Caco-2 (cell line): ENCODE measurements at regions not wholly inside any gene's neighbourhood (a gene's known extent, or its start where the extent isn't known, plus 50 kb on each side); places are given as distances from the start of the nearest gene placed in this dataset.

ENCODE experiments used
- BruUV-seq: library from RNA; stranded (reverse); fragments of 400-500 nt; replicated peaks from 2 replicates; lab custom pipeline; 2021; lab: Mats Ljungman, UMichigan
- CTCF ChIA-PET: fragments of 300-600 bp; sonication (Branson Sonifier 250); formaldehyde crosslinking; loops from one replicate; lab custom pipeline; 2022; ENCODE audit warnings: antibody characterized with exemption; lab: Charles Lee
- POLR2A ChIA-PET: fragments of 300-600 bp; sonication (Branson Sonifier 250); formaldehyde crosslinking; loops from one replicate; lab custom pipeline; 2022; ENCODE audit warnings: antibody characterized with exemption; lab: Charles Lee
- DNase-seq, 2 experiments: peaks; one replicate each; pipeline versions ENCODE4 v3.0.0 to v3.0.0-alpha.2; 2020 to 2022
- H3K27me3 ChIP-seq: replicated peaks from 2 replicates; pipeline ENCODE4 v1.6.0; 2011; ENCODE audit warnings: low read length; ENCODE audit not compliant: control insufficient read depth, insufficient read depth
- H3K36me3 ChIP-seq: 2 replicates; pipeline ENCODE4 v1.5.1; 2011; ENCODE audit warnings: low read length; ENCODE audit not compliant: control insufficient read depth, insufficient read depth
- H3K4me1 ChIP-seq: fragments of 250-450 bp; sonication (Bioruptor Pico); 2 replicates; pipeline ENCODE4 v1.5.1; 2020; ENCODE audit warnings: mild to moderate bottlenecking
- H3K4me3 ChIP-seq: 2 replicates; pipeline ENCODE4 v1.5.1; 2011; ENCODE audit warnings: low read depth, mild to moderate bottlenecking, control low read depth, low read length
- H3K9me3 ChIP-seq: fragments of 250-450 bp; sonication (Bioruptor Pico); 2 replicates; pipeline ENCODE4 v1.5.1; 2020; ENCODE audit warnings: mild to moderate bottlenecking, moderate library complexity
- H3K27ac Mint-ChIP-seq: one replicate; pipeline ENCODE4 v1.8.0; 2022; ENCODE audit warnings: mixed read lengths; ENCODE audit not compliant: unreplicated experiment
- H3K27me3 Mint-ChIP-seq: one replicate; pipeline ENCODE4 v1.8.0; 2022; ENCODE audit warnings: mixed read lengths; ENCODE audit not compliant: insufficient read depth, unreplicated experiment
- H3K36me3 Mint-ChIP-seq: one replicate; pipeline ENCODE4 v1.8.0; 2022; ENCODE audit warnings: mild to moderate bottlenecking, mixed read lengths; ENCODE audit not compliant: insufficient read depth, unreplicated experiment
- H3K4me1 Mint-ChIP-seq: one replicate; pipeline ENCODE4 v1.8.0; 2022; ENCODE audit warnings: low read depth, mixed read lengths; ENCODE audit not compliant: unreplicated experiment
- H3K4me3 Mint-ChIP-seq: one replicate; pipeline ENCODE4 v1.8.0; 2022; ENCODE audit warnings: mild to moderate bottlenecking, moderate library complexity, mixed read lengths; ENCODE audit not compliant: unreplicated experiment
- H3K9me3 Mint-ChIP-seq: one replicate; pipeline ENCODE4 v1.8.0; 2022; ENCODE audit warnings: mixed read lengths; ENCODE audit not compliant: unreplicated experiment
- CTCF ChIP-seq, 2 experiments: fragments of 200-600 bp in 1 of 2; IDR thresholded peaks; 1 replicate in 1 of 2; 2 replicates in 1 of 2; pipeline versions ENCODE4 v1.5.1 to v1.8.0; 2011 to 2022; ENCODE audit warnings: antibody characterized with exemption in 1 of 2, control low read depth in 1 of 2, inconsistent platforms in 1 of 2, low read depth in 1 of 2, low read length in 1 of 2, mild to moderate bottlenecking in 1 of 2, moderate library complexity in 1 of 2; ENCODE audit not compliant: insufficient read depth in 1 of 2, severe bottlenecking in 1 of 2, unreplicated experiment in 1 of 2
- intact Hi-C: fragments of 100-400 bp; cut with micrococcal nuclease; formaldehyde crosslinking; loops from one replicate; pipeline ENCODE4 v1.10.0; 2022; ENCODE audit not compliant: unreplicated experiment

GRCh38 chr12:127936463-127936862, 330.5 kb upstream of the TMEM132C start:
- Mint-ChIP-seq H3K4me3 (no peak overlapping the region), H3K27ac (no peak overlapping the region), H3K27me3 (no peaks in the 10 kb centered on the region), H3K9me3 (peaks cover 9% of the 10 kb centered on the region), H3K36me3 (no peaks in the 10 kb centered on the region), H3K4me1 (no peaks in the 10 kb centered on the region)
- DNase-seq = no peak
- CTCF ChIA-PET = no interaction called here
- POLR2A ChIA-PET = no interaction called here
- intact Hi-C loops = no loop called here
- H3K27me3 ChIP-seq = no peaks in the 10 kb centered on the region
- TF ChIP-seq CTCF (IDR thresholded peaks at IDR 0.05; ENCODE audit: insufficient read depth in 1 of 2, low read depth in 1 of 2, low read length in 1 of 2, severe bottlenecking in 1 of 2, unreplicated experiment in 1 of 2) = no peak
- no peaks in the 10 kb centered on the region for H3K4me1 ChIP-seq
- no peak overlapping the region for H3K4me3 ChIP-seq
- no TSS peak for BruUV-seq
- no peaks in the 10 kb centered on the region for H3K9me3 ChIP-seq
- no peaks in the 10 kb centered on the region for H3K36me3 ChIP-seq

GRCh38 chr12:127941332-127941731, 325.6 kb upstream of the TMEM132C start:
- no peaks in the 10 kb centered on the region for H3K4me1 Mint-ChIP-seq
- Histone ChIP-seq H3K9me3 (no peaks in the 10 kb centered on the region), H3K27me3 (no peaks in the 10 kb centered on the region), H3K36me3 (no peaks in the 10 kb centered on the region), H3K4me3 (no peak overlapping the region), H3K4me1 (no peaks in the 10 kb centered on the region)
- no peaks in the 10 kb centered on the region for H3K36me3 Mint-ChIP-seq
- POLR2A ChIA-PET = no interaction called here
- BruUV-seq = no TSS peak
- no peak for TF ChIP-seq CTCF (IDR thresholded peaks at IDR 0.05; ENCODE audit: insufficient read depth in 1 of 2, low read depth in 1 of 2, low read length in 1 of 2, severe bottlenecking in 1 of 2, unreplicated experiment in 1 of 2)
- CTCF ChIA-PET = no interaction called here
- no peaks in the 10 kb centered on the region for H3K27me3 Mint-ChIP-seq
- no peak for DNase-seq
- intact Hi-C loops = no loop called here
- H3K27ac Mint-ChIP-seq = no peak overlapping the region
- H3K9me3 Mint-ChIP-seq = peaks cover 23% of the 10 kb centered on the region
- H3K4me3 Mint-ChIP-seq = no peak overlapping the region

GRCh38 chr12:127942981-127943380, 324.0 kb upstream of the TMEM132C start:
- Histone ChIP-seq H3K4me3 (no peak overlapping the region), H3K36me3 (no peaks in the 10 kb centered on the region), H3K9me3 (no peaks in the 10 kb centered on the region), H3K4me1 (no peaks in the 10 kb centered on the region), H3K27me3 (no peaks in the 10 kb centered on the region)
- H3K4me1 Mint-ChIP-seq = no peaks in the 10 kb centered on the region
- no peaks in the 10 kb centered on the region for H3K36me3 Mint-ChIP-seq
- DNase-seq = no peak
- CTCF ChIA-PET = no interaction called here
- H3K27ac Mint-ChIP-seq = no peak overlapping the region
- H3K9me3 Mint-ChIP-seq = peaks cover 23% of the 10 kb centered on the region
- intact Hi-C loops = no loop called here
- POLR2A ChIA-PET = no interaction called here
- no TSS peak for BruUV-seq
- no peaks in the 10 kb centered on the region for H3K27me3 Mint-ChIP-seq
- H3K4me3 Mint-ChIP-seq = no peak overlapping the region
- TF ChIP-seq CTCF (IDR thresholded peaks at IDR 0.05; ENCODE audit: insufficient read depth in 1 of 2, low read depth in 1 of 2, low read length in 1 of 2, severe bottlenecking in 1 of 2, unreplicated experiment in 1 of 2) = no peak
